D341Med (cell line): ENCODE measurements at regions not wholly inside any gene's neighbourhood (a gene's known extent, or its start where the extent isn't known, plus 50 kb on each side); places are given as distances from the start of the nearest gene placed in this dataset.

Experiments used
- DNase-seq: peaks from one replicate; pipeline ENCODE4 v3.0.0; 2012; ENCODE audit warnings: low spot score

DNA sequence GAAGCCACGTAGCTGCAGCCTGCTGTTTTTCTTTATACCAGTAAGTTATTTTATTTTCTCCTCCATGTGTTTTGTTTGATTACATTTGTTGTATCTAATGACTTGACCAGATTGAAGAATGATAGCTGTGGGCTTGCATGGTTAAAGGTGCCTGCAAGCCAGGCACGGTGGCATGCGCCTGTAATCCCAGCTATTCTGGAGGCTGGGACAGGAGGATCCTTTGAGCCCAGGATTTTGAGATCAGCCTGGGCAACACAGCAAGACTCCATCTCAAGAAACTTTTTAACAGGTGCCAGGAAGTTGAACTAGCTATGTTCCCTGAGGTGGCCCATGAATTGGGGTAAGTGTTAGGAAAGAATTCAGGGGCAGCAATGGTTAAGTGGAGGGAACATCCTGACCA, 179.4 kb downstream of the IRS1 start:
- DNase-seq = no peak

DNA sequence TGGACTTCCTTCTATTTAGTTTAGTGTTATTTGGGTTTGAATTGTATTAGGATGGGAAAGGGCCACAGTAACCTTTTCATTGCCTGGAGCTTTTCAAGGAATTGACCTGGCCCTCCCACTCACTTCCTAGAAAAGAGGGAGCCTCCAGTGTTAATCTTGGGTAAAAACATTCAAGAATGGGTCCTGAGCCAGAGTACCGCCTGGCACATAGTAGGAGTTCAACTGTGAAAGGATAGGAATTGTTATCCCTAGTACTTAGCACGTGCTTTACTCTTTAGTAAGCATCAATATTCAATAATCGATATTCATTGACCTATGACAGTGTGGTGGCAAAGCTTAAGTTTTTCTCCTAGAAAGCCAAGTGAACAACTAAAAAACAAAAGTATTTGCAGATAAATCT, 179.9 kb downstream of the IRS1 start:
- DNase-seq = no peak

DNA sequence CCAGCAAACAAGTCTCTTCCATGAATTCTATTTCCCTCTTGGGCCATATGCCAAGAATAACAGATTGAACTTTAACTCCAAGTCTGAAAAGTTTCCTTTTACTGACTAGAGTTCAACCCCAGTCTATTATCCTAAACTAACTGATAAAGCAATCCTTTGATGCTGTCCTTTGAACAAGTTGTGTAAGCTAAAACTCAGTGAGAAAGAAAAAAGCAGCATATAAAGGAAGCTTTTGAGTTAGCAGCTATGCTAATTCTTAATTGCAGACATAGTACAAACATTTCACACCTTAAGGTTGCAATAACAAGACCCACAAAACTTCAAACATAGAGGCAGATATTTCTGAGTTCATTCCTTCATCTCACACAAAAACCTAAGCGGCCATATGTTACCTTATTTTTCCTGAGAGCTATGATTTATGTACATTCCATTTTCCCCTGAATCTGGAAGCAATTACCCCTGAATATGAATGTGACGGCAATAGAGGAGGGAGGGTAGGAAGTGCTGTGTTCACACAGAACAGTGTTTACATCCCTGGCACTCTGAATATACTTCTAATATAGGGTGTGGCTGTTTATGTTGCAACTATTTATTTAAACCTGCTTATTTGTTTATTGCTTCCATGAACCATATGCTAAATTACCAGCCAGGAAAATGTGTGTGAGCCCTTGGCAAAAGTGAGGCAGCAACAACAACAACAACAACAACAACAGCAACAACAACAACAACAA, 180.6 kb downstream of the IRS1 start:
- DNase-seq = no peak

DNA sequence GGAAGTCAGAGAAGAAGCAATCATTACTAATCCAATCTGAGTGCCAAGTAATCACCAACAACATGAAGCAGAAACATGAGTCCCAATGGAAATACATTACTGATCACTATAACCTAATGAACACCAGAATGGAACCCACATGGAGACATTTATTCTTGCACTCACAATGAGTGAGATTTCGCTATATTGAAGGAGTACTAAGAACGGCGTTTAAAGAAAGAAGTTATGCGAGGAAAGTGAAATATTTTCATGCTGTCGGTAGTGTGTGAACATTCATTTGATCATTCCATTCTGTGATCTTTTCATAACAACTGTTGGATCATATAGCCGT, 181.1 kb downstream of the IRS1 start:
- DNase-seq = no peak

DNA sequence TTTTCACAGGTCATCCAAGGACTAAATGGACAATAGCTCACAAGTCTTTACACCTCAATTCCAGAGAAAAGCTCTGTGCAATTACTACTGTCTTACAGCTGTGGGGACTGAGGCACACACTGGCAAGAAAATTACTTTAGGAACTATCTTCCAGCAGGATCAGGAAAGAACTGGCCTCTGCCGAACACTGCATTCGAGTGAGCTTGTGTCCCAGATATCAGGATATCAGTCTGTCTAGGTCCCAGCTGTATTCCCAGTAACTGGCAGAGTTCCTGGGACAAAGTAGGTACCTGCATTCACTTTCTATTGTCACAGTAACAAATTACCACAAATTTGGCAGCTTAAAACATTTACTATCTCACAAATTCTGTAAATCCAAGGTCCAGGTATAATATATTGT, 183.7 kb downstream of the IRS1 start:
- DNase-seq = no peak

DNA sequence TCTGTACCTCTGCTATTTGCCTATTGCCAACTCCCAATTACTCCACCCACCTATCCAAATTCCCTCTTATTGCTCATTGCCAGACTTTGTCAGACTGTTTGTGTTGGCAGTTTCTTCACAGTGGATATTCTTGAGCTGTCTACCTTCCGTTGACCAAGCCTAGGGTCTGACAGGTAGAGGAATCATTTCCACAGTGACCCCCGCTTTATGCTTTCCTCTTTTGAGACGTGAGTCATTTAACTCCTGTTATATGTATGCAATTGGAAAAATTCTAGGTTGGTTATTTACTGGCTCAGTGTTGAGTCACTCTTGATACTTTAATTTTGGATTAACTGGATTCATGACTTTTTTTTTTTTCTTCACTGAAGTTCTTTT, 187.7 kb downstream of the IRS1 start:
- DNase-seq = no peak

DNA sequence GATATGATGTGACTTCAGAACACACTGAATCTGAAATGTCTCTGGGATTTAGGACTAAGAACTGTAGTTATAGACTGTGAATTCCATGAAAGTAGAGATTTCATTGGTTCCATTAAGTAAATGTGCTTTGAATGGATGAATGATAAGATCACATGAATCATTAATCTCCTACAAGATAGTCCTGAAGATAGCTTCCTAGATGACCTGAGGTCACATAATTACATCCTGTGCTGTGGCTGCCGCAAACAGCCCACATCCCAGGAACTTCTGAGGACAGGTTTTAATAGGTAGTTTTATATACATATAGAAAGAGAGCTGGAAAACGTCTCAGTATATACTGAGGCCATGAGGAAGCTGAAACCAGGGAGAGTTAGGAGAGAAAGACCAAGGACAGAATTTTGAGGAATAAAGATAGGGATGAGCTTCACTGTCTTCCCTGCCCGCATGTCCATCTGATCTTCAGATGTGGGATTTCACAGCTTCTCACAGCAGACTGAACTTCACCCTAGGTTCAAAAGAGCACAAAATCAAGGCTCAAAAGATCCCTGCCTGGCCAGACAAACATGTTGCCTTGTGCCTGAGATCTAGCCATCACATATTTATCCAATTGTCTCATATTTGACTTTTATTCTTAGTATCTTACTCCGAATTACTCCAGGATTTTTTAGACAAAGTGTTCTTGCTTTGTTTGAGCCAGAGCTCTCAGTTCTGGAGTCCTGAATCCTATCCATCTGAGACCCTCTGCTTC, 188.2 kb downstream of the IRS1 start:
- DNase-seq = no peak

DNA sequence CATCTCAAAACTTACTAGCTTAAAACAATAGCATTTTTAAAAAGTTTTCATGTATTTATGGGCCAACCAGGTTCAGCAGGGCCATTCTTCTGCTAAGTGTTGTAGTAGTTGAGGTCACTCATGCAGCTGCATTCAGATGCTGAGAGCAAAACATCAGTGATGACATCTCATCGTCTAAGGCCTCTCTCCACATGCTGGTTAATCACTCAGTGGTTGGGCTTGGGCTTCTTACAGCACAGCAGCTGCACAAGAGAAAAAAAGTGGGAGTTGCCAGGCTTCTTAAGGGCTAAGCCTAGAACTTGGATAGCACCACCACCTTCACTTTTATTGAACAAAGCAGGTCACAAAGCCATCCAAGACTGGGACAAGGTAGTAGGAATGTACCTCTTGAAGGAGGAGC, 190.3 kb downstream of the IRS1 start:
- DNase-seq = no peak

DNA sequence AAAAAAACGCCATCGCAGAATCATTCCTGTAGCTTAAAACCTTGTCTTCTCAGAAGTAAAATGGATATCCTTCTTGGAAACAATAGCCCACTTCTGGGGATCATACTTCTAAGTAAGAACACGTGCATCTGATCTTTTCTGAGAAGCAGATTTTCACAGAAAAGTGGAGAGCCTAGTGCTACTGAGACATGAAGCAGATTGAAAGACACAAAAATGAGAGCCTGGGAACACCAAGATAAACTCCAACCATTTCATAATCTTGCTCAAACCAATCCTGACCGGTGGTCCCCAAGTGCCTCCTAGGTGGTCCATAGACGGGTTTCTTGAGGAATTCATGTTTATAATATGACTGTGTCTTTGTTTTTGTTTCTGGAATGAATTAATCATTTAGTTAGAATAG, 191.2 kb downstream of the IRS1 start:
- DNase-seq = no peak

DNA sequence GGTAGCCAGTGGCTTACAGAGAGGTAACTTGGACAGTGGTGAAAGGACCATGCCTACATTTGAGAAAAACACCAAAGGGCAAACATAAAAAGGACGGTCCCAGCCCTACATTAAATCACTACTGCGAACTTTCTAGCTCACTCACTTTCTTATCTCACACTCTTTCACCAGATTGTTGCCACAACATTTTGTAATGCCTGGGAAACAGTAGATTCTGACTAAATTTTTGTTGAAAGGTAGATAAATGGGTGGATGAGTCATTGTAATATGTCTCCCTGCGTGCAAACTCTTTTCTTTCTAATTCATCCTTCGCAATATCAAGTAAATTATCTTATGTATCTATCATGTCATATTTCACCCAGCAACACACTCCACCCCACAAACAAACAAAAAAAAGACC, 192.2 kb downstream of the IRS1 start:
- no peak for DNase-seq

DNA sequence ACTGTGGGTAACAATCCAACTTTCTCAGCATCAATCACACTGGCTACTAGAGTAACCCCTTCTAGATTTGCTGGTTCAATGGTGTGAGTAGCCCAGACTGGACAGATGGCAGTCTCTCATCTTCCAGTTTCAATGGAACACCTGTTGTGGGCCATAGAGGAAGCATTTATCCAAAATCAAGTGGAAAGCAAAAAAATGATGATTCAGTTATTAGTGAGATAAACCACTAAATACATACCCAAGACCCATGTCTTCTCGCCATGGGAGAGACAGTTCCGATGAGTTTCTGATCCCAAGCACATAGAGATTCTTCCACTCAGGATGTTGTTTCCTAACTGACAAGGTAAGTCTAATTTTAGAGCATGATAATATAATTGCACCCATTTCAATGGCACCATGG, 194.0 kb downstream of the IRS1 start:
- DNase-seq = no peak

DNA sequence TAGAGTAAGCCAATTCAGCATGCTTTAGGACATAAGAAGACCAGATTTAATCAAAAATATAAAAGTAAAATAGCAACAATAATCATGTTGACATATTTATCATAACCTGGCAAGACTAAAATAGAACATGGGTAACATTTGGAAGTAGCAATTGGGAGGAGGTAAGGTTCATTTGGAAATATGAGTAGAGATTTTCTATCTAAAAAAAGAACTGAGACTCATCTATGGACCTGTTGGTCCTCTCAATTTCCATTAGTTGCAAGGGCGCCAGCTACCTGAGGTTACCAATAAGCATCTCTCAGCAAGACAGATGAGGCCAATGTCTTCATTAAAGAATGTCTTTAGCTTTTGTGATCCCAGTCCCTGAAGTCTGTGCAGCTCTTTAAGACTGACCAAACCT, 196.0 kb downstream of the IRS1 start:
- no peak for DNase-seq

DNA sequence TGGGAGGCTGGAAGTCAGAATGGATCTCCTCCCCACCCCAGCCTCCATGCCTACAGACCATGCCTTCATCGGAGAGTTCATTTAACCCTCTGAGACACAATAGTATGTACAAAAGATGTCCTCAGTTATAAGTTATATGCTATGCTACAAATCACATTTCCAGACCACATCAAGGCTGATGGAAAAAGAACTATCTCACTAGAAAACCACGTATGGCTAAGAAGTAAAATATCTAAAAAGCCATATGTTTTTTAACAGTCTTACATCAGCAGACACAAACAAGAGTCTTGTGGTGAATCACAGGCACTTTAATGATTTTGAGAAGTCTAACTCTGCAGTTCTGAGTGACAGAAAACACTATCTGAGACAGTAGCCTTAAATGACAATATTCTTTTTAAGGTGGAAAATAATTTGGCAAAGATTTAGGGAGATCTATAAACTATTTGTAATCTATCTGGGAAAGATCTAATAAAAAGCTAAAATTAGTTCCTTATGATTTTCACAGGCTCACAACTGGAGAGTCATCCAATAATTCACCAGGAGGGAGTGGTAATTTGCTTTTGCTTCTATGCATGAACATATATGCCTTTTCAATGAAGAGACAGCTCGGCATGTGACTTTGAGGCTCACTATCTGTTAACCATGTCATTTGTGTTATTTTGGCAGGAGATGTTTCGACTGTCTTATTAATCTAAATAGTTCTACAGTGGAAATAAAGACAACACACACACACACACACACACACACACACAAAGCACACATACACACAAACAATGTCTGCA, 197.5 kb downstream of the IRS1 start:
- no peak for DNase-seq

DNA sequence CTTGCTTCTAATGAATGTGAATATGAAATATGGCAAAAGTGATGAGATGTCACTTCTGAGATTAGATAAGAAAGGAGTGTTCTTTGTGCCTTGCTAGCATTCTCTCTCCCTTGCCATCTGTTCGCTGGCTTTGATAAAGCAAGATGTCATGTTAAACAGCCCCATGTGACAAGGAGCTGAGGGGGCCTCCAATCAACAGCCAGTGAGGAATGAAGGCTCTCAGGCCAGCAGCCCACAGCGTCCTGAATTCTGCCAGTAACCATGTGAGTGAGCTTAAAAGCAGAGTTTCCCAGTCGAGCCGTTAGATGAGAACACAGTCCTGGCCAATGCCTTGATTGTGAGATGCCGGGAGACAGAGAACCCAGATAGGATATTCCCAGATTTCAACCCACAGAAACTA, 198.8 kb downstream of the IRS1 start:
- DNase-seq = no peak

DNA sequence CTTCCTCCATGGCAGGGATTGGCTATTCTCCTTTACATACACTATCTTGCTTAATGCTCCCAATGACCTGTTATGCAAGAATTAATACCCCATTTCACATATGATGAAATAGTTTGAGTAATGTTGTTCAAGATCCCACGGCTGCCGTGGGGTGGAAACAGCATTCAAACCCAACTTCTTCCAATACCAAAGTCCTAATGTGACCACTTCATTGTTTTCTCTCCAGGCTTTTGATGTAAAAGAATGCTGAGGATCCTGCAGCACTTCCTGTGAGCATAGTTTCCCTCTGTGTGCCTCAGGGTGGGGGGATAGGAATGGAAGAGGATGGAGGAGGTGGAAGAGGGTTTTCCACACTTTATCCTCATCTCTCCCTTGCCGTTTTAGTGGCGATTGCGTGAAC, 199.4 kb downstream of the IRS1 start:
- DNase-seq = no peak

DNA sequence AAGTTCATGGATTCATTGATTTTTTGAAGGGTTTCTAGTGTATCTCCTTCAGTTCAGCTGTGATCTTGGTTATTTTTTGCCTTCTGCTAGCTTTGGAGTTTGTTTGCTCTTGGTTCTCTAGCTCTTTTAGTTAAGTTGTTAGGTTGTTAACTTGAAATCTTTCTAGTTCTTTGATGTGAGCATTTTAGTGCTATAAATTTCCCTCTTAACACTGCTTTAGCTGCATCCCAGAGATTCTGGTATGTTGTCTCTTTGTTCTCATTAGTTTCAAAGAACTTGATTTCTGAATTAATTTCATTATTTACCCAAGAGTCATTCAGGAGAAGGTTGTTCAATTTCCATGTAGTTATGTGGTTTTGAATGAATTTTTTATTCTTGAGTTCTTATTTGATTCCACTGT, 210.6 kb downstream of the IRS1 start:
- no peak for DNase-seq

DNA sequence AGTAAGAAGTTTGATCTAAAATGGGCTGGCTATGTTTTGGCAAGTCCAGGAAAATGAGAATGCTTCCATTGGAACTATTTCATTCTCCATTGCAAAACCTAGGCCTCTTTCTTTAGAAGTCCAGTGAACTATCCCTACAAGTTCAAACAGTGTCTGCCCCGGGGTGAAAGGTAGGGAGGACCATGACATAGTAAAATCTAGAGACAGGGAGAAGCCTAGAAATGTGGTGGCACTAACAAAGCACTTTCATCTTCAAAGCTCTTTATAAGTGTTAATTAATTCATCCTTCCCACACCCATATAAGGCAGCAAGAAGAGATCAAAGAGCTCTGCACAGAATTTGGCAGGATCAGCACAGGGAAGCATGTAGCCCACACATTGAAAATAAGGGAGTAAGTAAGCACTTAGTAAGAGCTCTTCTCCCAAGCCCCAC, 214.5 kb downstream of the IRS1 start:
- DNase-seq = peak; percentile 44

DNA sequence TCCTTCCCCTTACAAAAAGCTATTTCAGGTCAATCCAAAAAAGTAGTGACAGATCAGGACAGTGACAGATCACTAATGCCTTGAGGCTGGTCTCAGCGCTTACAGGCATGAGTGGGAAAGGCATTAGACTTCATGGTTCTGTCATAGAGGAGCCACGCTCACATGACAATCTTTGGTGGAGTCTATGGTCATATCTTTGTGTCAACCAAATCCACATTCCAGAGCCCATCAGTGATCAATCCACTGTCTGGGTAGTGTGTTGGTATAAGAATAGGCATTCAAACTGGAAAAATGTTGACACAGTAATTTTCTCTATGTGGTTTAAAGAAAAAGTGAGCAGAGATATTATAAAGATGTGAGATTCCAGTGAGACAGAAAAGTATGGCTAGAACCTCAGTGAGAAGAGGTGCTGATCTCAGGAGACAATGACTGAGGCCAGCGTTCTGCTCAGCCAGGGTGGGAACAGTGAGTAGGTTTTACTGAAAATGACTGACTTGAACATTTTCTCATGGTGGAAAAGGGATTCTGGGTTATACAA, 215.0 kb downstream of the IRS1 start:
- no peak for DNase-seq

DNA sequence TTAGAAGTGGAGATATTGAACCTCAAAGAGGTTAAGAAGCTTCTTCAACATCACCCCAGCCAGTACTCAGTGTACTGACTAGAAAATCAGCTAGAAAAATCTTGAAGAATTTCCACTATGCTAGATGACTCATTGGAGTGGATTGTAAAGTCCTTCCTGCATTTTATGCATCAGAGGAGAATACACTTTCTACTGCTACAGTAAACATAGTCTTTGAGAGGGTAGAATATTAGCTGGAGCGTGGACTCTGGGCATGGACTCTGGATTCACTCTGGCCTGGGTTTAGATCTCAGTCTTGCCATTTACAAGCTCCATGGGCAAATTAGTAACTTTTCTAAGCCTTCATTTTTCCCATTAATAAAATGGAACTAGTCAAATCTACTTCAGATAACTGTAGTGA, 215.9 kb downstream of the IRS1 start:
- DNase-seq = no peak

DNA sequence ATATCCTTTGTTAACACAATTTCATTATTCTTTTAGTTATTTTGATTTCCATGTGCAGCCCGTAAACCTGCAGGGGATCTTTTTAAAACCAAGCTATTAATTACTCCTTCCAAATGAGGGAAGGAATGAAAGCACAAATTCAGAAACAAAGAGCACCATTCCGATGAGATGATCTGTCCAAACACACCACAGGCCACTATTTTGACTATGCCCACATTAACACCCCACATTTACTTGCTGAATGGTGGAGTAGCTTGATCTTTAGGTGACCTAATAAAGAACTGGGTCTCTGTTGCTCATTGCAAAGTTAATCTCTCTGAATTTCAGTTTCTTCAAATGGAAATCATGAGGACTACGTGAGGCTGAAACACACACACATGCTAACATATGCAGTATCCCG, 218.0 kb downstream of the IRS1 start:
- no peak for DNase-seq

DNA sequence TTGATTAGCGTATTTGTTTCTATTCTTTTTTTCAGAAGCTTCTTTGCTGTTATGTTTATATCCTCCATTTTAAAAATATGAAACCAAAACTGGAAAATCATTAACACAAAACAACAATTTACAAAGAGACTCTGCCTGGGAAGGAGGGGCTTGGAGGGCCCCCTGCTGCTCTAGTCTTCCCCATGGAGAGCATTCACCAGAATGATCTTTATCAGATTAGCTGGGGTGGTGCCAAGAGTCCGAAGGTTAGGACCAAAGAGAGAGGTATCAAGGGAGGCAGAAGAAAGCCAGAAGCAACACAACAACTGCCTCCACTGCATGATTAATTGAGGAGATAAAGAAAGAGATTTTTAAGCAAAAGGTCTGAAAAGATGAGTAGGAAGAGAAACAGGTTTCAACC, 218.6 kb downstream of the IRS1 start:
- no peak for DNase-seq

DNA sequence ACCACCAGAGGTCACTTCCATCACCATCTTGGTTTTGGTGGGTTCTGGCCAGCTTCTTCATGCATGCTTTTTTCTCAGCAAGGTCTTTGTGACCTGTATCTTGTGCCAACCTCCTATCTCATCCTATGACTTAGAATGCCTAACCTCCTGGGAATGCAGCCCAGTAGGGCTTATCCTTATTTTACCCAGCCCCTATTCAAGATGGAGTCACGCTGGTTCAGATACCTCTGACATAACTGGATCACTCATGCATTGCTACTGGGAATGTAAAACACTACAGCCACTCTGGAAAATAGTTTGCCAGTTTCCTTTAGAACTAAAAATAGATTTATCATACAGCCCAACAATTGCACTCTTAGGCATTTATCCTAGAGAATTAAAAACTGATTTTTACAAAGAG, 219.2 kb downstream of the IRS1 start:
- DNase-seq = no peak

DNA sequence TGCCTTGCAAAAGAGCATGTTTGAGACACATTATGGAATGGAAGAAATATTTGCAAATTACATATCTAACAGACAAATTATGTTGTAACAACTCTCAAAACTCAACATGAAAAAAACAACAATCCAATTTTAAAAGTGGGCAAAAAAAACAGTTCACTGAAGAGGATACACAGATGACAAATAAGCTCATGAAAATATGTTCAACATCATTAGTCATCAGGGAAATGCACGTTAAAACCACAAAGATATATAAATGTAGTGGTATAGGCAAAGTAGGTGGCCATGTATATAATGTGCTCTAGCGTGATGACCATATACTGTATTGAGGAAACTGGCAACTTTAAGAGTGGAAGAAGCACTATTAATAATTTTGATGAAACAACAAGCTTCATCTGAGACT, 220.1 kb downstream of the IRS1 start:
- no peak for DNase-seq
